ENCODE measurements at regions not wholly inside any gene's neighbourhood (a gene's known extent, or its start where the extent isn't known, plus 50 kb on each side); places are given as distances from the start of the nearest gene placed in this dataset.
"Not testable (repeated sequence)": the region's sequence is repeated elsewhere in the genome, so short reads cannot be mapped to it uniquely, and the experiment has no call there.

DNA sequence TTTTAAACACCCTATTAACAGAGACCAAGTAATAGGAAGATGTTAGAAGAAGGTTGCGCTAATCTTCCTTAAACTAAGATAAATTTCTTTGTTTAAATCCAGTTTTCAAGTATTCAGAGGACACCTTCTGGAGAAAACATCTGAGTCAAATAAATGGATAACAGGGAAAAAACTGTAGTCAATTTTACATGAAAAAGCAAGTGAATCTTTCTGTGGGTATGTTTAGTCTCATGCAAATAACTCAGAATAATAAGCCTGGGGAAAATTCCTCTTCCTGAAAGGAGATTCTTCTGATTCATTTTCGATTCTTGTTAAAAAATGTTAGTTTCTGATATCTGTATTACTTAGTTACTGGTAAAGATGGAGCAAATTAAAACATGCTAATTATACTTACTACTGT, 145.5 kb downstream of the CTH start:
- DNase-seq, result no peak

DNA sequence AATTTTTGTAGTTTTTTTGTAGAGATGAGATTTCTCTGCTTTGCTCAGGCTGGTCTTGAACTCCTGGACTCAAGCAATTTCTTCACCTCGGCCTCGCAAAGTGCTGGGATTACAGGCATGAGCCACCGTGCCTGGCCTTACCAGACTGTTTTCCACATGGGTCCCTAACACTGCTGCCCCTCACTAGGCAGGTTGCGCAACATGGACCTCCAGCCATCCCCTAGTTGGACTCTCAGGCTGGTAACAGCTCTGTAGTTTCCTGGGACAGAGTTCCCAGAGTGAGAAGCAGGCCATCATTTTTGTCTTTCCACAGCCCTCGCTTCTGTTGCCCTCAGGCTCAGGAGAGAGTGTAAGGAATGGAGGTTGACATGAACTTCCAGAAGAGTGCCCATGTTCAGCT, 156.1 kb downstream of the CTH start:
- DNase-seq, result no peak

DNA sequence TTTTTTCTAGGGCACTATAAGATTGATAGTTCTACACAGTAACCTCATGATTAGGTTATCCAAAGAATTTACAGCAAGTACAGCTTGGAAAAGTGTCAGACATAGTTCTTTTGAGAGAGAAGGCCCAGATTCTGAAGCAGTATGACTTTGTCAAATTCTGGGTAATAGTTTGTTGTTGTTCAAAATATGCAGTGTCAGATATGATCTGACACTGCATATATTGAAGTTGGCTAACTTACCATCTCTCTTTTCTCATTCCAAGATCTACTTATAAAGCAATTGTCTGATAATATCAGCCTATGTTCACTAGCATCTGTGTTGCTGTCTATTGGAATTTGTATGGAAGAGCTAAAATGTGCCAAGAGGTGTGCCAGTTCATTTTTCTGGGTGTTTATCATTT, 160.1 kb downstream of the CTH start:
- no peak for DNase-seq

DNA sequence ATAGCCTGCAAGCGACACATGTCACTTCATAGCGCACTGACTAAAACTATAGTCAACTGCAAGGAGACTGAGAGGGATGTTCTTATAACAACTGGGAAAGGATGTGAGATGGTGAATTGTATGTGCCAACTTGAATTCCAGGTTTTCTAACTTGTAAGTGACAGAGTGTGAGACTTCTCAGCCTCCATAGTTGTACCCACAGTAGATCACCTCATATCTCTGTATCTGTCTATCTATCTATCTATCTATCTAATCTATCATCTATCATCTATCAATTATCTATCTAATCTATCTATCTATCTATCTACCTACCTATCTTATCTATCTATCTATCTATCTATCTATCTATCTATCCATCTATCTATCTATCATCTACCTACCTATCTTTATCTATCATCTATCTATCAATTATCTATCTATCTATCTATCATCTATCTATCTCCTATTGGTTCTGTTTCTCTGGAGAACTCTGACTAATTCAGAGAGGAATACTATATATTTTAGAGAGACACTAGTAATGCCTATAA, 162.3 kb downstream of the CTH start:
- no peak for DNase-seq

DNA sequence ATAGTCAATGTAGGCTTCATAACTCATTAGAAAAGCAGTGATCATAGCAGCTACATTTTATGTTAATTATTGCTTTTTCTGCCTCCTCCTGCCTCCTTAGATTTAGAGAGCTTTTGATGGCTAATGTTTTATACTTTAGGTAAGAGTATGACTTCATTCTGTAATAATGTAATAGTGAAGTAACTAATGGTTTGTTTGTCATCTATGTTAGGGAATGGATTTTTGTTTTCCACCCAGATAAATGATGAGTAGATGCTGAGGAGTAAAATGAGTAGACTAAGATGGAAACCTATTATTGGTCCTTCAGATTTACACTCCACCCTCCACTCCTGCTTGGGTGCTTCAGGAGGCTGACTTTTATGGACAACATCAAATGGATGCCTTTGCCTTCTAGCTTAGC, 170.6 kb downstream of the CTH start:
- DNase-seq, result no peak

DNA sequence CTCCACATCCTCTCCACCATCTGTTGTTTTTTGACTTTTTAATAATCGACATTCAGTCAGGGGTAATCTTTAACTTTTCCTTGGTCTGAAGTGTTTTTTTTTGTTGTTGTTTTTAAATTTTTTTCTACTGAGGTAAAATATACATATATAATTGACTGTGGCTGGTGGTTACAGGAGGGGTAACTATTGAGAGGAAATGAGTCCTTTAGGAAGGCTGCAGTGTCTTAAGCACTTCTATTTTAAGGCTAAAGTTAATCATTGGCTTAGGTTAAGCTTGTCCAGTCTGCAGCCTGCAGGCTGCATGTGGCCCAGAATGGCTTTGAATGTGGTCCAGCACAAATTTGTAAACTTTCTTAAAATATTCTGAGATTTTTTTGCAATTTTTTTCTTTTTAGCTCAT, 172.5 kb downstream of the CTH start:
- no peak for DNase-seq

DNA sequence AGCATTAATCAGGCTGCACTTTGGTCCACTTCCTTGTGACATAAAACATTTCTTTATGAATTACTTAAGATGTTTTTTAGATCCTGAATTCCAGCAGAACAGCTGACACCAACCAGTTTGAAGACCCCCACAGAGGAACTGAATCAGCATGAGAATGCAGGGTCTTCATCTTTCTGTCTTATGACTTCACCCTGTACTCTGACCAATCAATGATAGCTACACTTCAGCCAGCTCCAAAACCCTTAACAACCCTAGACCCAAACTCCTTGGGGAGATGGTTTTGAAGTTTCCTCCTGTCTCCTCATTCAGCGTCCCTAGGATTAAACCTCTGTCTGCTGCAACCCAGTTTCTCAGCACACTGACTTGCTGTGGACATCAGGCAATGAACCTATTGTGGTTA, 175.0 kb downstream of the CTH start:
- DNase-seq, result no peak

DNA sequence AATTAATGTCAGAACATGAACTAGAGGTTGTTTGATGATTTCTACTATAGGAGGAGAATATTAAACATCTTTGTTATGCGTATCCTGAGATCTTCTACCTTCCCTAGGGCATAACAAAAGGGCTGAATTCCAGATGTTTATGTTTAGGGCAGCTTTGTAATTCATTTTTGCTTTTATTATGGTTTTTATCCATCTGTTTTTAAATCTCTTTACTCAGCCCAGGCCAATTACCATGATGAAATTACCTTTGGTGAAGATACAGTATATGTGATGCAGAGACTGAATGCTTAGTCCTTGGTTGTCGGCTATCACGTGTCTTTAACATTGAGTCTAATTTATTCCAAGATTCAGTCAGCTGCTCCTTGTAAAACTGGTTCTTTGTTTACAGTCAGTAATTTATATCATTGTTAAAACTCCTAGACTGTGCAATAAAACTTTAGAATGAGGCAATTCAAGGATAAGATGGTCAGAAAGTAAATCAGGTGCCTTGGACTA, 176.9 kb downstream of the CTH start:
- DNase-seq, result no peak

DNA sequence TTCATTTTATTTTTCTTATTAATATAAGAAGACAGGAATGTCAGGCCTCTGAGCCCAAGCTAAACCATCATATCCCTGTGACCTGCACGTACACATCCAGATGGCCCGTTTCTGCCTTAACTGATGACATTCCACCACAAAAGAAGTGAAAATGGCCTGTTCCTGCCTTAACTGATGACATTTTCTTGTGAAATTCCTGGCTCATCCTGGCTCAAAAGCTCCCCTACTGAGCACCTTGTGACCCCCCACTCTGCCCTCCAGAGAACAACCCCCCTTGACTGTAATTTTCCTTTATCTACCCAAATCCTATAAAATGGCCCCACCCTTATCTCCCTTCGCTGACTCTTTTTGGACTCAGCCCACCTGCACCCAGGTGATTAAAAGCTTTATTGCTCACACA, 182.5 kb downstream of the CTH start:
- not testable (repeated sequence) for DNase-seq

DNA sequence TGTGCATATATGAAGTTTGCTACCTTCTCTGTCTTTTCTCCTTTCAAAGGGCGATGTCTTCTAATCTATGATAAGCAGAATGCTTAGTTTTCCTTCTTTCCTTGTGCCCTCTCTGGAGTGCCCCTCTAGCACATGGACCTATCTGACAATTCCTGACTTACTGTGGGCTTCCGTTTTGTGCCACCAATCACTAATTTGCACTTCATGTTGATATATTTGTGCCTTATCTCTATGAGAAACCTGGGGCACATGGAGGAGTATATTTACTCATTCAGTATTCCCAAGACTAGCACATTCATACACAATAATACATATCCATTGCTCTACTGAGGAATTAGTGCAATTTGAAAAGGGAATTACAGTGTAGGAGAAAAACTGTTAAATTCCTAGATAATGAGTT, 197.7 kb downstream of the CTH start:
- DNase-seq, result no peak

DNA sequence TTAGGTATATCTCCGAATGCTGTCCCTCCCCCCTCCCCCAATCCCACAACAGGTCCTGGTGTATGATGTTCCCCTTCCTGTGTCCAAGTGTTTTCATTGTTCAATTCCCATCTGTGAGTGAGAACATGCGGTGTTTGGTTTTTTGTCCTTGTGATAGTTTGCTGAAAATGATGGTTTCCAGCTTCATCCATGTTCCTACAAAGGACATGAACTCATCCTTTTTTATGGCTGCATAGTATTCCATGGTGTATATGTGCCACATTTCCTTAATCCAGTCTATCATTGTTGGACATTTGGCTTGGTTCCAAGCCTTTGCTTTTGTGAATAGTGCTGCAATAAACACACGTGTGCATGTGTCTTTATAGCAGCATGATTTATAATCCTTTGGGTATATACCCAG, 199.1 kb downstream of the CTH start:
- not testable (repeated sequence) for DNase-seq

DNA sequence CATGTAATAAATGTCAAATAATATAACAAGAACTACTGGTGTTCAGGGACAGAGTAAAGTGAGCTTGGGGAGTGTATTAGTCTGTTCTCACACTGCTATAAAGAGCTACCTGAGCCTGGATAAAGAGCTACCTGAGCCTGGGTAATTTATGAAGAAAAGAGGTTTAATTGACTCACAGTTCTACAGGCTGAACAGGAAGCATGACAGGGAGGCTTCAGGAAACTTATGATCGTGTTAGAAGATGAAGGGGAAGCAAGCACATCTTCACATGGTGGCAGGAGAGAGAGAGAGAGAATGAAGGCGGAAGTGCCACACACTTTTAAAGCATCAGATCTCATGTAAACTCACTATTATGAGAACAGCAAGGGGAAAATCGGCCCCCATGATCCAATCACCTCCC, 205.9 kb downstream of the CTH start:
- no peak for DNase-seq

DNA sequence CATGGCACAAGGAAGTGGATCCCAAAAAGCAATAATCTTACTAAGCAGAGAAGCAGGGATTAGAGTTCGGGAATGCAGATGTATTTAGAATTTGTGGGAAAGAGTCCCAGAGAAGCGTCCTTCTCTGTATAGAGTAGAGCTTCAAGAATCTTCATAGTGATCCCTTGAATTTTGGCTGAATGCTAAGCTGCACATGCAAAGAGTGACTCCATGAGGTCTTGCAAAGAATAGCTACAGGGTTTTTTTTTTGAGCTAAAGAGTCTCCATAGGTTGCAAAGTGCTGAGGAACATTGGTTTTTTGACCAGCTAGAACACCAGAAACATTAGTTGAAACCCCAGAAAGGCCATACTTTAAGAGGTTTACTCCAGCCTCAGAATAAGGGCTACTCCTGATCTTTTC, 206.7 kb downstream of the CTH start:
- no peak for DNase-seq

DNA sequence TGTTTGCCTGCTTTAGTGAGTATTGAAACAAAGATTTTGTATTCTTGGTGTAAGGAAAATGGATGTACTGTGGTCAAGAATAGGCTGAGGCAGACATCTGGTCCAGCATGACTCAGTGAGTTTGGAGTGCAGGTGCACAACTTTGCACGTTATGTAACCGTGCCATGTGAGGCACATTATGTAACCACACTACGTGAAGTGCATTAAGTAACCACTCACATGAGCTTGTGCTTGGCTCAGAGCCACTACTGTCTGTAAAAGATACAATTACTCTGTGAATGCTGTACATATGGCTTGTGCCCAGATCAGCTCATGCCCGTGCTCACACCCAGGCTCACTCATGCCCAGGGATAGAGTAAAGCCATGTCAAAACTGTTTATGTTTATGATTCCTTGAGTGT, 216.8 kb downstream of the CTH start:
- DNase-seq, result no peak

DNA sequence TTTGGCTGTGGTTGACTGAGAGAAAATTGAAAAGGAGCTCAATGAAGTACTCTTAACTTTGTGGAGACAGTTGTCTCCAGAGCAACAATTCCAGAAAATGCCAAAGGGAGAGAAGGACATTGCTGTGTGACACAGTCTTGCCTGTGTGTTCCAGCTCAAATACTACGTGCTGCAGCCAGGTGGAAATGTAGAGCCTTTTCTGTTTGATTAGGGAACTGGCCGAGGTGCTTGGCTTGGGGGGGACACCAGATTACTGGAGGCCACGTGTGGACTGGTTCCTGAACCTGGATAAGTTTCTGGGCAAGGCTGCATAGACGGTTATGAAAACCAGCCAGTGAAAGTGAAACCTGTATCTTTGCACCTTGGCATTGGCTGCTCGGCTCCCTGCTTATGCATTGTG, 217.9 kb downstream of the CTH start:
- no peak for DNase-seq

DNA sequence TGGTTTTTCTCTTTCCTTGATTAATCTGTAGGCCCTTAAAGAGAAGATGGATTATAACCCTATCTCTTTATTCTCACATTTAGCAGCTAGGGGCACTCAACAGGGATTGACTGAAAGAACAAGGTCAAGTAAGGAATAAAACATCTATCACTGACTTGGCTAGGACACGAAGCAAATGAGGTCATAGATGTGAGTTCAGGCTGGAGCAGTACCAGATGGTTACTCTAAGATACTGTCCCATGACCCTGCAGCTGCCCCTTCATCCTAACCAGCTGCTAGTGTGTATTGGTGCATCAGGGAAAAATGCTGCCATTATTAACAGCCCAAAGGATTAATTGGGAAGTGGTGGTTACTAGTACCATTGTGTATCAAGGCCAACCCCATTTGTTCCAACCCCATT, 221.9 kb downstream of the CTH start:
- DNase-seq, result peak; percentile 15

DNA sequence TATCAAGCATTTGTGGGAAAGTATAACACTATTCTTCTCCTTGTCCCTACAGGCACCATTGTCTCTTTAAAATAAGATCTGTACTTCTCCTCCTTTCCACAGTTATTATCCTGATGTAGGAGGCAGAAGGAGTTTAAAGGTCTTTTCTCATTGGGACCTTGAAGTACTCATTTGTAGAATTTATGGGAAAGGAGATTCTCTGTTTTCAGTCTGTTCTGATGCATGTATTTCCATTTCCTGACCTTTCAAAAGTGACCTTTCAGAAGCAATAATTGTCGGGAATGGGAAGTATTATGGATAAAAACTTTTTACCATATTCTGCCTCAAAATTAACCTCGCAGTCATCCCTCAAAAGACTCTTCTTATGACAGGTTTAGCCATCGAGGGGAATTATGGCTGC, 224.8 kb downstream of the CTH start:
- DNase-seq, result no peak

DNA sequence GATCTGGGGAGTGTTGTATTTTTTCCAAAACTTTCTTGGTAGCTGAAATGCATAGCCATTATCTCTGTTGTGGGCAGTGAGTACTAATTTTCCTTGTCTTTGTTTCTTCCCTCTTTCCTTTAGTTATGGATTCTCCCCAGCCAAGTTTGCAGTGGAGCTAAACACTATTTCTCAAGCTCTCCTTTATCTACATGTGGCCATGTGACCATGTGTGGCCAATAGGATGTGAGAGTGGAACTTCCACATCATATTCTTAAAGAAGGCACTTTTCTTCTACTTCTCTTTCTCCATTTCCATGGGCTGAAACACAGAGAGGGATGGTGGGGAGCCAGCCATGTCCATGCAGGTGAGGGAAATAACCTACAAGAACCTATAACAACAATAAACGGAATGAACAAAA, 230.8 kb downstream of the CTH start:
- no peak for DNase-seq

DNA sequence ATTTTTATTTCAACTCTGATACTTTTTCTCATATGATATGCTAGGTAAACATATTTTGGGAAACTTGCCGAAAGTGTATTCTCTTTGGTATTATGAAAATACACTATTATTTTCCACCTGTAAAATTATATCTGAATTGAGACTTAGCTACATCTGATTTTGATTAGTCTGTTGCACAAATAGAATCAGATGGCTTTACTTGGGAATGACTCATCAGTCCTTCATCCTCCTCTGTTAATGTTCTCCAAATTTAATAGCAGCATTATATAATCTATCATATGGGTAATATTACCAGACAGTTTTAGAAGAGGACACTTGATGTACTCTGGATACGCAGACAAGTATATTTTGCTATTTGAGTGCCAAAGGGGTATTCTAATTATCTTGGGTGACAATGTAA, 245.3 kb downstream of the CTH start:
- DNase-seq, result no peak

DNA sequence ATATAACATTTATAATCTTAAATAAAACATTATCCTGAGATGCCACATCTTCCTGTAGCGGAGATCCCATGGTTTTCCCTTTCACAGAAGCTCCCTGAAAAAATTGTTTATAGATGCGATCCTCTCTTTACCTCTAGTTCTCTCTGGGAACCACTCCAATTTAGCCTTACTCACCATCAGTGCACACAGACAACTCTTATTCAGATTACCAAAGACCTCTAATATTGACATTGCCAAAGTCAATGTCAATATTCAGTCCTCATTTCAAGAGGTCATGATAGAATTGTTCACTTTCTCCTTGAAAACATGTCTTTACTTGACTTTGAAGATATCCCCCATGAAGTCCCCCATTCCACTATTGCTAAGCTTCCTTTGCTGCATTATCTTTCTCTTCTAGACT, 248.8 kb downstream of the CTH start:
- DNase-seq, result no peak

DNA sequence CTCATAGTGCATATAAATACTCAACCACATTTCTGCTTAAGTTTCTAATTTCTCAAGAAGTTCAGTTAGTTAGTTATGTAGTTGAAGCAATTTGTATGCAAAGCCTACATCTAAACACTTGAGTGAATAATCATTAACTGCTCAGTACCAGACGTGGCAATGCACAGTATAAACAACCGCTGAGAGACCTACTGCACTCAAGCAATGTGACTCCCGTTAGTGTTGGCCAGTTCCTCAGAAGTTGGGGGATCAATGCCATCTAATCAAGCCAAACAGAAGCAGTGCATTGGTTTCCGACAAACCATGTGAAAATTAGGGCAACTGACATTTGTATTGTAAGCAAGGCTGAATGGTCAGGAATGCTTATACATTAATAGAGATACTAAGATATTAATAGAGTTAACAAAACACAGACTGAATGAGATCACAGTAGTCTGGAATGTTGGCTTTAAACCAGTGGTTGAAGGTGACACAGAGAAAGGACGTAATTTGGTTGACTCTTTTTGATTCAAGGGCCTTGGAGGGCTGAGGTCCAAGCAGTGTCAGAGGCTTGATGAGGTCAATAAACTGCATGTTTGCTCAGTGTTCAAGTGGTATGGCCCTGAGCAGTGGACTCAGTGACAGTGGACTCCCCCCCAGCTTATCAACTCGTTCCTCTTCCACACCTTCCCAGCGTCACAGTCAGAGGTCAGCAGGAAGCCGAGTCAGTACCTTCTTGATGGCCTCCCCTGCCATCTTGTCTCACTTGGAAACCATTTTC, 255.5 kb downstream of the CTH start:
- DNase-seq, result no peak

DNA sequence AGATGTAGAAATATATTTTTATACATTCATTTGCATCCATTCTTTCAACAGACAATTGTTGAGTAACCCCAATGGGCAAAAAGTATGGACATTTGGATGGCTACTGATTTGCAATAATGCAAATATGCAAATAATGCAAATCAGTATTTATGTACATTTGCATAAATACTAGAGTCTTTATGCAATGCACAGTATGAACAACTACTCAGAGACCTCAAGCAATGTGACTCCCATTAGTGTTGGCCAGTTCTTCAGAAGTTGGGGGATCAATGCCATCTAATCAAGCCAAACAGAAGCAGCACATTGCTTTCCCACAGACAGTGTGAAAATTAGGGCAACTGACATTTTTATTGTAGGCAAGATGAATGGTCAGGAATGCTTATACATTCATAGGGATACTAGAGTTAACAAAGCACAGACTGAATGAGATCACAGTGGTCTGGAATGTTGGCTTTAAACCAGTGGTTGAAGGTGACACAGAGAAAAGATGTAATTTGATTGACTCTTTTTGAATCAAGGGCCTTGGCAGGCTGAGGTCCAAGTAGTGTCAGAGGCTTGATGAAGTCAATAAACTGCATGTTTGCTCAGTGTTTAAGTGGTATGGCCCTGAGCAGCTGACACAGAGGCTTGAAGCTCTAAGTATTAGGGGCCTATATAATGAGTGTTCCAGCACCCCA, 256.6 kb downstream of the CTH start:
- peak; percentile 28 for DNase-seq

DNA sequence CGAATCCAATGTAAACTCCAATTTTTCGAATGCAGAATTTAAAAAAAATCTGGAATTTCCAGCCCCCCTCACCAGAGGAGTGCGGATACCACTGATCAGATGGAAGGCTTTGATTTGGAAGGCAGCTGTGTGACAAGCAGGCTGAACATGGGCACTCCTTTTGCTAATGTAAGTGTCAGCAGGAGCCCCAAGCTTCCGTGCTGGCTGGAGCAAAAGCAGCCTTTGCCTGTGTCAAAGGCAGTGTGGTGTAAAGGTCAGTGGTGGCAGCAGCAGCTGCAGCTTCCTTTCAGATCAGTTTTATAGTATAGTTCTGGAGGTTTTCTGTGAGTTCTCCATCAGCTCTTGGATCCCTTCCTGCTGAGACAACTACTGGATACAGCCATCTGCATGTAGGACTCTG, 259.9 kb downstream of the CTH start:
- DNase-seq, result no peak

DNA sequence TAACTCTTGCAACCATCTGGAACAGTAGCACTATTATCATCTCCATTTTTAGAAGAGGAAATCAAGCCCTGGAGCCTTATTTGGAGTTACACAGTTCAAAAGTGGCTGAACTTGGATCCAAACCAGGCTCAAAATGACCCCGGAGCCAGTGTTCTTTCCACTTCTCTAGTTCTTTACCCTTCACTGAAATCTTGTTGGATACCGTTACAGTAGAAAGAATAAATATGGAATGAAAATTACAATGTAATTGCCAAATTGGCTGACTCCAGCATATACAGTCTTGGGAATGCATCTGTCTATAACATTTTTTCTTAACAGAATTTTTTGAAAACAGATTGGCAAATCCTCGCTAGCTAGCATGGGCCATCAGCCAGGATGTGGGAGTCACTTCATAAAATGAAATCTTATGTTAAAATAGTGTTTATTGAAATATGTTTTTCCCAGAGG, 261.4 kb downstream of the CTH start:
- peak; percentile 60 for DNase-seq

Data from eye (tissue), 1 donor.